EL (cell line): ENCODE measurements at regions not wholly inside any gene's neighbourhood (a gene's known extent, or its start where the extent isn't known, plus 50 kb on each side); places are given as distances from the start of the nearest gene placed in this dataset.

Source experiments
- DNase-seq: peaks from one replicate; pipeline ENCODE4 v3.0.0-alpha.2; 2016

GRCh38 chr18:37702841-37703240, 137.2 kb upstream of the CELF4 start:
- DNase-seq: no peak

DNA sequence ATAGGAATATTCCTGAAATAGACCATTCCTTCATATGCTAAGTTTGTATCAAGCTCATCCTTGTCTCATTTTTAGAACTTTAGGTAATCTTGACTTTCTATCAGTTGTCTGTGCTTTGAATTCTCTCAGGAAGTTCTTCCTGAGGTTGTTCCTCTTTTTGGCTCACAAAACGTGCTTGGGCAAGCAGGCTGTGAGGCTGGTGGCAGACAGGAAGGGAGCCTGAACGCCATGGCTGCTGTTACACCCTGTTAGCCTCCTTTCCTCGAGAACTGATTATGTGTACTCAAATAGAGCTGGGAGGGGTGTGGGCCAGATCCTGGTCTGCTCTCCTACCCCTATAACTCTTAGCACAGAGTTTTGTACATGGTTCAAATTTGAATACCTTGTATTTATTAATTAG, 136.4 kb upstream of the CELF4 start:
- DNase-seq: no peak

DNA sequence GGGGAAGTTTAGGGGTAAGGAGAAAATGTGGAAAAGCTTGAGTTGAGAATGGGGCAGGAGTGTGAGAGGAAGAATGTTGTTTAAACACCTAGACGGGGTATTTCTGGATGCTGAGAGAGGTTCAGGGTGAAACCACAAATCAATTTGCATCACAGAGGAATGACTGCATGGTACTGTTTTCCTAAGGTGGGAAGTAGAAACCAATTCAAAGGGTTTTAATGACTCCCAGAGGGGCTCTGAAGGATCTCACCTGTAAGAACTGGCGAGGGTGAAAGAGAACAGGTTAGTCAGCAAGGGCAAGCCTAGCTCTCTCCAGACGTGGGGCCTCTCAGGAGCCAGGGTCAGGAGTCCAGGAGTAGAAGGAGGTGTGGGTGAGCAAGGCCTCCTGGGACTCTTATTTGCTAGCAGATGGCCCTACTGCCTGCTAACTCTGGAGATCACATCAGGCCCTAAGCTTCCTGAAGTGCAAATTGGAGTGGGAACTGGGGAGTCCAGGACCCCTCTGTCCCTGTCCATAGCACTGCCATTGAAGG, 133.0 kb upstream of the CELF4 start:
- no peak for DNase-seq

- DNase-seq: no peak
These were observed 128.9 kb upstream of the CELF4 start for GRCh38 chr18:37694516-37694915.

DNA sequence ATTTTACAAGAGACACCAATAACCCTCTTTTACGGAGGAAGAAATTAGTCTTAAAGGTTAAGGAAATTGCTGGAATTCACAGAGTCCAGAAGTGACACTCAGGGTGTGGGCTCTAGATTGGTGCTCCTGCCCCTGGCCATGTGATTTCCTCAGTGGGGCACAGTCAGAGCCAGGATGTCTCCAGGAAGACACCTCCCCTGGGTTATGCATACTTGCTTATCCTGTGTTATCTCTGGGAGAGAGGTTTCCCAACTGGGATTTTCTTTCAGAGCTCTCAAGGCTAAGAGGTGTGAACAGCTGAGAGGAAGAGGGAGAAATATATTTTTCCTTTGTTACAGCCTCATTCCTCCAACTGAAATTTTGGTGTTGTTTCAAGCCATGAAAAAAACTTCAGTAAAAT, 125.6 kb upstream of the CELF4 start:
- no peak for DNase-seq

GRCh38 chr18:37689841-37690240, 124.2 kb upstream of the CELF4 start:
- no peak for DNase-seq

DNA sequence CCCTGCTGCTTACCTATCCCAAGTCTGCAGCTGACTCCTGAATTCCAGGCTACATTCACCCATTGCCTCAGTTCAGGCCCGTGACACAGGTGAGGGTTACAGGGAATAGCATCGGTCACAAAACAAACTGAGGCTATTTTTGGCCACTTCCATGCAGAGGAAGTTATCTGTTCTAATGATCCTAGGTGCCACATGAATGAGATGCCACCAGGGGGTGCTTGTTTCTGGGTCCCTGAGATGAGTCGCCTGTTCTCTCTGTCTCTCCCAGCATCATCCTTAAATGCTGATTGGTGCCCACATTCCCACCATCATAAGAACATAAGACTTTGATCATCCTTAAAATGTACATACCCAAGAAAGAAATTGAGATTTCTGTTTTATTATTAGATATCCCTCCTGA, 119.0 kb upstream of the CELF4 start:
- DNase-seq: no peak

GRCh38 chr18:37684183-37684582, 118.6 kb upstream of the CELF4 start:
- no peak for DNase-seq

DNA sequence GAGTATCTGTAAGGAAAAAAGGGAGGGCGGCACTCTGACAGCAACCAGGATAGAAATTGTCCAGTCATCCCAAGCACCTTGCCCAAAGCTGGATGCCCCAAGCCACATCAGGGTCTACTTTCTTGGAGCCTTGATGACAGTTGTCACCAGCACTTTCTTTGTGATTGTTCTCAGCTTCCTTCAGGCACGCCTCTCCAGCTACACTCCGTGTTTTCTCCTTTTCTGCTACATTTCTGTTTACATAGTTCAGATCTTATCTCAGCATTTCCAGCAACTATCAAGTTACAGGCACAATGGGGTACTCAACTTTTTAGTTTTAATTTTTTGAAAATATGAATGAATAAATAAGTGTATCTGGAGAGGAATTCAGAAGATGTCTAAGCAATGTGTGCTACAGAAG, 115.3 kb upstream of the CELF4 start:
- no peak for DNase-seq

- no peak for DNase-seq
These were observed 110.7 kb upstream of the CELF4 start for GRCh38 chr18:37676276-37676675.

GRCh38 chr18:37675699-37676098, 110.1 kb upstream of the CELF4 start:
- DNase-seq: no peak

DNA sequence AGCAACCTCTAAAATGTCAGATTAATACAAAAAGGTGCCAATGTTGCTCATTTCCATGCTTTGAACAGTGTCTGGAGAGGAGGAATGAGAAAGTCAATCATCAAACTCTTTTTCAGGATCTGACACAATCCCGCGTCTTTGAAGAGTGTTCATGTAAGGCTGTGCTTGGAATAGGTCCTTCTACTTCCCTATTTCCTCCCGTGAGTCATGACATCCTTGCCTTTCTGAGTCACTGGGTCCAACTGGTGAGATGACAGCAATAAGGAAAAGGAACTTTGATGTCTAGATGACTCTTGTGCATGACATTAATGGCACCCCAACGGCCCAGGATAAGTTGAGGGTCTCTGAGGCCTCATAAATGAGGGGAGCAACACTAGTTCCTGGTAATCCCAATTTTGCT, 109.0 kb upstream of the CELF4 start:
- DNase-seq: no peak

- DNase-seq: no peak
These were observed 108.1 kb upstream of the CELF4 start for GRCh38 chr18:37673671-37674070.

- DNase-seq: no peak
These were observed 107.5 kb upstream of the CELF4 start for GRCh38 chr18:37672932-37673595.

DNA sequence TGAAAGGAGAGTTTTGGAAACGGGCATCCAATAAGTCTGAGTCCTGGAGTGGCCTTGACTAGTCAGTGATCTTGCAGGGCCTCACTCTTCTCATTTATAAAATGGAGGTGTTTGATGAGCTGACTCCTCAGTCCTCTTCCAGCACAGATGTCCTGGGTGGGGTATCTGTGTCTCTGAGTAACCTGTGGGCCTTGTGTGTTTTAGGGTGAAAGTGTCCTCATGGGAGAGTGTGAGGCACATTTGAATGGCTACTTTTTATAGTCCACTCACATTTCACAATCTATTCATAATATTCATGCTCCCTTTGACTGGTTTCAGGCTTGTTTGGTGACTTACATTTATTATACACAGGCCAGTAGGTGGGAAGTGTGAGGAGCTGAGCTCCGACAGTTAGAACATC, 106.4 kb upstream of the CELF4 start:
- no peak for DNase-seq

GRCh38 chr18:37671530-37671929, 105.9 kb upstream of the CELF4 start:
- DNase-seq: no peak

DNA sequence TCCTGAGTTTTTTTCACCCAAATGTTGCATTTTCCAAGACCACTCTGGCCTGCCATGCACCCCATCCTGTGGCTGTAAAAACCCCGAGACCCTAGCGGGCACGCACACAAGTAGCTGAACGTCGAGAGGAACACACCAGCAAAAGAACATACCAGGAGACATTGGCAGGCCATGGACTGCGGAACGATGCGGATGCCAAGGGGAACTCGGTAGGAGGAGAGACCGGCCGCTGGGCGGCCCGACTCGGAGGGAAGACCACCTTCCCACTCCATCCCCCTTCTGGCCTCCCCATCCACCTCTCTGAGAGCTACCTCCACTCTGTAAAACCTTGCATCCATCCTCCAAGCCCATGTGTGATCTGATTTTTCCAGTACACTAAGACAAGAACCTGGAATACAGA, 105.5 kb upstream of the CELF4 start:
- no peak for DNase-seq

- no peak for DNase-seq
These were observed 104.5 kb upstream of the CELF4 start for GRCh38 chr18:37669991-37670534.

- DNase-seq: no peak
These were observed 103.6 kb upstream of the CELF4 start for GRCh38 chr18:37668971-37669747.

DNA sequence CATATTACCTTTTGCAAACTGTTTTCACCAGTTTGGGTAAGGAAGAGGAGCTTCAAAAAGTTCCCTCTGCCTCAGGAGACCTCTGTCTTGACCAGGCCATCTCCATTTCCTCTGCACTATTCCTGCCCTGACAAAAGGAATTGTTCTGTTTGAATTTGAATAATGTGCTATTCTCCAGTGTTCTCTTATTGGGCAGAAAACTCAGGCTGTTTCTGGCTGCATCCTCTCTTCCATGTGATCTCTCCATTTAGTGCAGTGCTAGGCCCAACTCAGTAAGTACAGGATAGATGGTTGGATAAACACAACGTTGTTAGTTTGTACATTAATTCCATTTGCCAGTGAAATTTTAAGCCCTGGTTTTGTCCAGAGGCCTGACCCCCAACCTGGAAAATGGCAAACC, 102.2 kb upstream of the CELF4 start:
- no peak for DNase-seq

DNA sequence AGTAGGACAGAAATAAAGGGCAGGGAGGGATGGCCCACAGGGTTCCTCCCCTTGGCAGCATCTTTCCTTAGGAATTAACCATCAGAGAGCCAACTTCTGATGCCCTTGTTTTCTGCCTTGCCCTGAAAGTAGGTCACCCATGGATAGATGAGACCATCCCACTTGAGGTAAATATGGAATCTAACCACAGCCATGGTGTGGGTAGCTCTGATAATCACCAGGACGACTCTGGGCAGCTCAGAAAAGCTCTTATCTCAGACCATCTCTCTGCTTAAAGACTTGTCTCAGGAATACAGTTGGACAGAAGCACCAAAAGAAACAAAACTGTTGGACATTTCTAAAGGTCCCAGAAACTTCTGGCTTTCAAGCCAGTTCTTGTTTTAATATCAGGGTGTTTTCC, 101.4 kb upstream of the CELF4 start:
- DNase-seq: no peak

- no peak for DNase-seq
These were observed 100.9 kb upstream of the CELF4 start for GRCh38 chr18:37666451-37666850.

DNA sequence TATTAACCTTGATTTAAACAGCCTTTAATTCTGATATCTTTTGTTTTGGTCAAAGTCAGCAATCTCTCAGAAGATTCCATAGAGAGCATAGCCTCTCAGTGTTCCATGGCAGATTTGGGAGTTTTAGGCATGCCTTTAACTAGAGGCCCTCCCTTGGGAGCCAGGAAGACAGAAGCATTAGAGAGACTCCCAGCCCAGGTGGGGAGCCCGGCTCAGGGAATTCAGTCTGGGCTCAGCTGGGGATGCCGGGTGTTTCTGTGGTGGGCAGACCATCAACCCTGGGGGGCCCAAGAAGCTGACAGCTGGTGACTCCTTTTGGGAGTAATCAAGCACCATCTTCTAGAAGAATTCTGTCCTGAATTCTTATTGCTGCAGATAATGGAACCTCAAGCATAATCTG, 99.7 kb upstream of the CELF4 start:
- no peak for DNase-seq

- DNase-seq: no peak
These were observed 97.8 kb upstream of the CELF4 start for GRCh38 chr18:37663446-37663845.
